ENCODE measurements at regions not wholly inside any gene's neighbourhood (a gene's known extent, or its start where the extent isn't known, plus 50 kb on each side); places are given as distances from the start of the nearest gene placed in this dataset.

- TF ChIP-seq CTCF (conservative IDR thresholded peaks at IDR 0.05) (no peak), ZFX (IDR thresholded peaks at IDR 0.05) (no peak)
These were observed 243.8 kb downstream of the SOX2 start for GRCh38 chr3:181955566-181955965.

All from C4-2B (cell line).